Activated B cell treated with CpG ODN at 0.5 μM for 24 hours (primary cell): ENCODE measurements at regions not wholly inside any gene's neighbourhood (a gene's known extent, or its start where the extent isn't known, plus 50 kb on each side); places are given as distances from the start of the nearest gene placed in this dataset.

Source experiments
- ATAC-seq: fragments of 200-7000 bp; cut with Tn5 transposase; one replicate; pipeline ENCODE4 v1.10.0; 2021; ENCODE audit warnings: low read depth, mild to moderate bottlenecking, moderate library complexity
- CTCF ChIA-PET: fragments of 350-600 bp; sonication (Branson Sonifier 250); formaldehyde crosslinking; loops from one replicate; lab custom pipeline; 2021; ENCODE audit warnings: antibody characterized with exemption; lab: Charles Lee
- POLR2A ChIA-PET: fragments of 350-600 bp; sonication (Branson Sonifier 250); formaldehyde crosslinking; loops from one replicate; lab custom pipeline; 2021; ENCODE audit warnings: antibody characterized with exemption; lab: Charles Lee
- DNase-seq: peaks from one replicate; pipeline ENCODE4 v3.0.0; 2022
- H3K27ac Mint-ChIP-seq: one replicate; pipeline ENCODE4 v1.8.0; 2020; ENCODE audit warnings: mixed read lengths
- H3K27me3 Mint-ChIP-seq: one replicate; pipeline ENCODE4 v1.8.0; 2021; ENCODE audit warnings: mixed read lengths
- H3K36me3 Mint-ChIP-seq: one replicate; pipeline ENCODE4 v1.8.0; 2021; ENCODE audit warnings: low read depth, mixed read lengths
- H3K4me1 Mint-ChIP-seq: one replicate; pipeline ENCODE4 v1.8.0; 2021; ENCODE audit warnings: mixed read lengths
- H3K4me3 Mint-ChIP-seq: one replicate; pipeline ENCODE4 v1.8.0; 2020; ENCODE audit warnings: mild to moderate bottlenecking, mixed read lengths
- H3K9me3 Mint-ChIP-seq: one replicate; pipeline ENCODE4 v1.8.0; 2020; ENCODE audit warnings: mixed read lengths
- intact Hi-C: fragments of 100-400 bp; cut with micrococcal nuclease; formaldehyde crosslinking; loops from one replicate; pipeline ENCODE4 v1.15.1; 2024
- TF ChIP-seq, protein P1 (sequence below): fragments of 200-600 bp; IDR thresholded peaks from one replicate; pipeline ENCODE4 v1.8.0; 2022; ENCODE audit warnings: antibody characterized with exemption, mild to moderate bottlenecking

DNA sequence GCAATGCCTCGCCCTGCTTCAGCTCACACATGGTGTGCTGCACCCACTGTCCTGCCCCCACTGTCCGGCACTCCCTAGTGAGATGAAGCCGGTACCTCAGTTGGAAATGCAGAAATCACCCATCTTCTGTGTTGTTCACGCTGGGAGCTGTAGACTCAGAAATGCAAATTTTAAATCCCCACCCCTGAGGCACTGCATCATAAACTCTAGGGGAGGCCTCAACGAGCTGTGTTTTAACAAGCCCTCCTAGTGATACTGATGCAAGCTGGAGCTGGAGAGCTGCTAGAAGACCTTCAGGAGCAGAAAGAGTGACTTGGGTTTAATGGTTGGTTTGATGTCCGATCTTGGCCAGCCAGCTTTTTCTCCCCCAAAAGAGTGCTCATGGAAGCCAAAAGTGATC is 146.0 kb upstream of the MAST4 start:
- TF ChIP-seq, protein P1, sequence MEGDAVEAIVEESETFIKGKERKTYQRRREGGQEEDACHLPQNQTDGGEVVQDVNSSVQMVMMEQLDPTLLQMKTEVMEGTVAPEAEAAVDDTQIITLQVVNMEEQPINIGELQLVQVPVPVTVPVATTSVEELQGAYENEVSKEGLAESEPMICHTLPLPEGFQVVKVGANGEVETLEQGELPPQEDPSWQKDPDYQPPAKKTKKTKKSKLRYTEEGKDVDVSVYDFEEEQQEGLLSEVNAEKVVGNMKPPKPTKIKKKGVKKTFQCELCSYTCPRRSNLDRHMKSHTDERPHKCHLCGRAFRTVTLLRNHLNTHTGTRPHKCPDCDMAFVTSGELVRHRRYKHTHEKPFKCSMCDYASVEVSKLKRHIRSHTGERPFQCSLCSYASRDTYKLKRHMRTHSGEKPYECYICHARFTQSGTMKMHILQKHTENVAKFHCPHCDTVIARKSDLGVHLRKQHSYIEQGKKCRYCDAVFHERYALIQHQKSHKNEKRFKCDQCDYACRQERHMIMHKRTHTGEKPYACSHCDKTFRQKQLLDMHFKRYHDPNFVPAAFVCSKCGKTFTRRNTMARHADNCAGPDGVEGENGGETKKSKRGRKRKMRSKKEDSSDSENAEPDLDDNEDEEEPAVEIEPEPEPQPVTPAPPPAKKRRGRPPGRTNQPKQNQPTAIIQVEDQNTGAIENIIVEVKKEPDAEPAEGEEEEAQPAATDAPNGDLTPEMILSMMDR: no peak
- DNase-seq (no peak), ATAC-seq (no peak)
- CTCF ChIA-PET: no interaction called here
- no peaks in the 10 kb centered on the region for H3K27me3 Mint-ChIP-seq
- no peak overlapping the region for H3K4me3 Mint-ChIP-seq
- H3K9me3 Mint-ChIP-seq: peaks cover 13% of the 10 kb centered on the region
- intact Hi-C loops: no loop called here
- no peaks in the 10 kb centered on the region for H3K36me3 Mint-ChIP-seq
- H3K4me1 Mint-ChIP-seq: no peaks in the 10 kb centered on the region
- no peak overlapping the region for H3K27ac Mint-ChIP-seq
- POLR2A ChIA-PET: no interaction called here

DNA sequence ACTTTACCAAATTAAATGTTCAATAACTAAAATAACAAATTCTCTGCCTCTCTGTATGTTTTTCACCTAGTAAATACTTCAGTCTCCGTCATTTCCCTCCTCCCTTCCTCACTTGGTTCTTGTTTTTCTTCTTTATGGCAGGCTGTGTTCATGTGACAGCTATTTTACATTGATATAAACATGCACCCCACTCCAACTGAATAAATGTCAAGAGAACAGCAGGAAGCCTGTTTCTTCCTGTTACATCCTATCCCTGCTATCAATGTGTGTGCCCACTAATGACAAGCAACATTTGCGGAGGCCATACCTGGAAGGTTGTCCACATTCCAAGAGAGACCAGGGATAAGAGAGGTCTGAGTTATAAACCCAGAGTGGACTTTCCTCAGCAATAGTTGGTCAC is 145.2 kb upstream of the MAST4 start:
- TF ChIP-seq, protein P1: no peak
- Mint-ChIP-seq H3K4me3 (no peak overlapping the region), H3K27me3 (no peaks in the 10 kb centered on the region), H3K27ac (no peak overlapping the region), H3K36me3 (no peaks in the 10 kb centered on the region), H3K4me1 (no peaks in the 10 kb centered on the region), H3K9me3 (peaks cover 13% of the 10 kb centered on the region)
- ChIA-PET POLR2A (no interaction called here), CTCF (no interaction called here)
- ATAC-seq (no peak), DNase-seq (no peak)
- intact Hi-C loops: no loop called here

DNA sequence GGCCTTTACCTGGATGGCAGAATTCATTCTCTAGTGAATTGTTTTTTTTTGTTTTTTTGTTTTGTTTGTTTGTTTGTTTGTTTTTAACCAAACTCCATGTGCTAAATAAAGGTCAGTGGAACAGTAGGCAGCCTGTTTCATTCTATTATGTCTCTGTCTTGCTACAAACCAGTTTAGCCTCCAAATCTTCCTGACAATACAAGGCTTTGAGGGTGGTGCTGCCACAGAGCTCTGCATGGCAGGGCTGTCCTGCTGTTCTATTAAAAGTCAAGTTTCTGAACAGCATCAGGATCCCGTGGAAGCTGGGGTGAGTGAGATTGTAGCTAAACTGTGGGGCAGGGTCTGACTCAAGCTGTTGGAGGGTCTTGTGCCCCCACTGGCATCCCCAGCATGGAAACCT is 144.1 kb upstream of the MAST4 start:
- no peak for ATAC-seq
- ChIA-PET POLR2A (no interaction called here), CTCF (no interaction called here)
- TF ChIP-seq, protein P1: no peak
- no peak for DNase-seq
- no peak overlapping the region for H3K4me3 Mint-ChIP-seq
- intact Hi-C loops: no loop called here
- no peaks in the 10 kb centered on the region for H3K27me3 Mint-ChIP-seq
- no peak overlapping the region for H3K27ac Mint-ChIP-seq
- no peaks in the 10 kb centered on the region for H3K36me3 Mint-ChIP-seq
- peaks cover 11% of the 10 kb centered on the region for H3K9me3 Mint-ChIP-seq
- no peaks in the 10 kb centered on the region for H3K4me1 Mint-ChIP-seq

DNA sequence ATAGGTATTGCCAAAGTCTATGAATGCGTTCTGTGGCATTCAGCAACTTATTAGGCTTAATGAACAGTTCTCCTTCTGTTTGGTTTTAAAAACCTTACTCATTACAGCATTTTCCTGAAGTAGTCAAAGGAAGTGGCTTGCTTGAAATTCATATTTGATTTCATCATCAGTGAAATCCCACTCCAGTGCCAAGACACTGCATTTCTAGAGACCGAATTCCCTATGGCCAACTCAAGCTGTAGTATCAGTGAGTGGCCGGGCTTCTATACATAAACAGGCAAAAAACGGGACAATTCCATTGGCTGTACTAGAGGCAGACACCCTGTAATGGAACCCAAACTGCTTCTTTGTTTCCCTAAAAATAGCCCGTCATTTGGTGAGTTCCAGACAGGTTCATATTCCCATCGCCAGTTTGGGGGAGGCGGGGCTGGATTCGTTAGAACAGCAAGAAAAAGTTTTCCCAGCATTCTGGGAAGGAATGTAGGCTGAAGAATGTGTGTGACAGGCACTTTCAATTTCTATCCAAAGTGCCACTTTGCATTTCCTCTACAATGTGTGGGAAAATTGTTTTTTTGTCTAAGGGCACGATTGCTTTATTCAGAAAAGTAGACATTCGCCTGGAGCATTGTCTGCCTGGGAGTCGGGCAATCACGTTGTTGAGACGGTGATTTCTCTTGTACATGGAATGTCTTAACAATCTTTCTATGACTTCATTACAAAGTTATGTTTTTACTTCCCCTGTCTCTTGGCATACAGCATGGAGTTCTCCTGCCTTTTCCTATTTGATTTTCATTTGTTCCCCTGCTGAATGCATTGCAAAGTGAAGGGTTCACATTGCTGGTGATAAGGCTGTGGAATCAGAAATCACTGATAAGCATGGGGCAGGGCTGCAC is 141.8 kb upstream of the MAST4 start:
- ATAC-seq: no peak
- no peaks in the 10 kb centered on the region for H3K27me3 Mint-ChIP-seq
- intact Hi-C loops: no loop called here
- H3K4me3 Mint-ChIP-seq: no peak overlapping the region
- ChIA-PET CTCF (no interaction called here), POLR2A (no interaction called here)
- no peaks in the 10 kb centered on the region for H3K36me3 Mint-ChIP-seq
- no peaks in the 10 kb centered on the region for H3K4me1 Mint-ChIP-seq
- no peak for DNase-seq
- no peak overlapping the region for H3K27ac Mint-ChIP-seq
- TF ChIP-seq, protein P1: no peak
- peaks cover 2% of the 10 kb centered on the region for H3K9me3 Mint-ChIP-seq

DNA sequence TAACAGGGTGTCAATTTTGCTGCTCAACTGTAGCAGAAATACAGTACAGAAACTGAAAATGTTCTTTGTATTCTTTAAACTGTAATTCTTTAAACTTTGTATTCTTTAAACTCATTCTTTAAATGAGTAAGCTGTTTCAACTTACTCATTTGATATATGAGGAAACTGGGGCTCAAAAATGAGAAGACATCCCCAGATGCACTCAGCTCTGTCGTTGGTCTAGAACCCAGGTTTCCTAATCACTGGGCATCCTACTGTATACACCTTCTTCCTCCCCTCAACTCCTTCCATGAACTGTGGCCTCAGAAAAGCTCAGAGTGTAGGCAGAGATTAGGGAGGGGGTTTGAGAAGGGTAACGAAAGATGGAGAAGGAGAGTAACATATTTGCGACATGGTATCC is 136.5 kb upstream of the MAST4 start:
- Mint-ChIP-seq H3K27me3 (peaks cover 7% of the 10 kb centered on the region), H3K36me3 (no peaks in the 10 kb centered on the region), H3K4me3 (no peak overlapping the region), H3K9me3 (no peaks in the 10 kb centered on the region), H3K4me1 (no peaks in the 10 kb centered on the region), H3K27ac (no peak overlapping the region)
- POLR2A ChIA-PET: no interaction called here
- DNase-seq (no peak), ATAC-seq (no peak)
- CTCF ChIA-PET: no interaction called here
- intact Hi-C loops: no loop called here
- TF ChIP-seq, protein P1: no peak
